ENCODE measurements at regions not wholly inside any gene's neighbourhood (a gene's known extent, or its start where the extent isn't known, plus 50 kb on each side); places are given as distances from the start of the nearest gene placed in this dataset.

DNA sequence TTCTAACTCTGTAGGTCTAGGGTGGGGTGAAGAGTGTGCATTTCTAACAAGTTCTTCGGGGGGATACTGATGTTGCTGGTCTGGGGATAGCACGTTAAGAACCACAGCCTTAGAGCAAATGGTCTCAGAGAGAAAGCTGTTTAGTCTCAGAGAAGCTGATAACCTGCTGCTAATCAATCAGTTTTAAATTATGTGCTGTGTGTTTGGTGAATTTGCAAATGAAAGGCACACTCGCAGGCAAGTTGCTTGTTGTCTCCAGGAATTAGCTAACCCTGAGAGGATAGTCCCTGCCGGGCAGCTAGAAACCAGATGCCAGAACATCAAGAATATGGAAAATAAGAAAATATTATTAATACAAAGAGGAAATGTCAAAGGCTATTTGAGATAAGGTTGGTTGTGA, 79.2 kb downstream of the DMRT2 start:
- Histone ChIP-seq H3K4me1 (no peaks in the 10 kb centered on the region), H3K36me3 (no peaks in the 10 kb centered on the region), H3K4me3 (no peak overlapping the region), H3K27me3 (no peaks in the 10 kb centered on the region), H3K9me3 (no peaks in the 10 kb centered on the region), H3K27ac (no peak overlapping the region)
- no peak for TF ChIP-seq POLR2A (IDR thresholded peaks at IDR 0.05)
- TF ChIP-seq, protein P1, sequence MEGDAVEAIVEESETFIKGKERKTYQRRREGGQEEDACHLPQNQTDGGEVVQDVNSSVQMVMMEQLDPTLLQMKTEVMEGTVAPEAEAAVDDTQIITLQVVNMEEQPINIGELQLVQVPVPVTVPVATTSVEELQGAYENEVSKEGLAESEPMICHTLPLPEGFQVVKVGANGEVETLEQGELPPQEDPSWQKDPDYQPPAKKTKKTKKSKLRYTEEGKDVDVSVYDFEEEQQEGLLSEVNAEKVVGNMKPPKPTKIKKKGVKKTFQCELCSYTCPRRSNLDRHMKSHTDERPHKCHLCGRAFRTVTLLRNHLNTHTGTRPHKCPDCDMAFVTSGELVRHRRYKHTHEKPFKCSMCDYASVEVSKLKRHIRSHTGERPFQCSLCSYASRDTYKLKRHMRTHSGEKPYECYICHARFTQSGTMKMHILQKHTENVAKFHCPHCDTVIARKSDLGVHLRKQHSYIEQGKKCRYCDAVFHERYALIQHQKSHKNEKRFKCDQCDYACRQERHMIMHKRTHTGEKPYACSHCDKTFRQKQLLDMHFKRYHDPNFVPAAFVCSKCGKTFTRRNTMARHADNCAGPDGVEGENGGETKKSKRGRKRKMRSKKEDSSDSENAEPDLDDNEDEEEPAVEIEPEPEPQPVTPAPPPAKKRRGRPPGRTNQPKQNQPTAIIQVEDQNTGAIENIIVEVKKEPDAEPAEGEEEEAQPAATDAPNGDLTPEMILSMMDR (IDR thresholded peaks at IDR 0.05 in 4 of 5, conservative IDR thresholded peaks at IDR 0.05 in 1 of 5): no peak
- ATAC-seq (no peak), DNase-seq (no peak)
- in situ Hi-C loops (cut with MboI; ENCODE audit: low sequenced_read_pairs in 4 of 4): no loop called here
- intact Hi-C loops (cut with DNase I; ENCODE audit: low total_unique reads): no loop called here

GRCh38 chr9:1140057-1140456, 89.9 kb downstream of the DMRT2 start:
- no peaks in the 10 kb centered on the region for H3K4me1 ChIP-seq
- TF ChIP-seq, protein P1 (IDR thresholded peaks at IDR 0.05 in 4 of 5, conservative IDR thresholded peaks at IDR 0.05 in 1 of 5): no peak
- no peak for TF ChIP-seq POLR2A (IDR thresholded peaks at IDR 0.05)
- no peak overlapping the region for H3K27ac ChIP-seq
- intact Hi-C loops (cut with DNase I; ENCODE audit: low total_unique reads): no loop called here
- DNase-seq (no peak), ATAC-seq (no peak)
- H3K27me3 ChIP-seq: no peaks in the 10 kb centered on the region
- H3K9me3 ChIP-seq: no peaks in the 10 kb centered on the region
- in situ Hi-C loops (cut with MboI; ENCODE audit: low sequenced_read_pairs in 4 of 4): no loop called here
- no peaks in the 10 kb centered on the region for H3K36me3 ChIP-seq
- no peak overlapping the region for H3K4me3 ChIP-seq

- Histone ChIP-seq H3K4me1 (no peaks in the 10 kb centered on the region), H3K9me3 (no peaks in the 10 kb centered on the region), H3K27ac (no peak overlapping the region), H3K36me3 (no peaks in the 10 kb centered on the region), H3K27me3 (no peaks in the 10 kb centered on the region), H3K4me3 (no peak overlapping the region)
- in situ Hi-C loops (cut with MboI; ENCODE audit: low sequenced_read_pairs in 4 of 4) (no loop called here), intact Hi-C loops (cut with DNase I; ENCODE audit: low total_unique reads) (no loop called here)
- ATAC-seq (no peak), DNase-seq (no peak)
- TF ChIP-seq, protein P1 (IDR thresholded peaks at IDR 0.05 in 4 of 5, conservative IDR thresholded peaks at IDR 0.05 in 1 of 5): no peak
- no peak for TF ChIP-seq POLR2A (IDR thresholded peaks at IDR 0.05)
Measured at GRCh38 chr9:1151691-1152090, 101.5 kb downstream of the DMRT2 start.

DNA sequence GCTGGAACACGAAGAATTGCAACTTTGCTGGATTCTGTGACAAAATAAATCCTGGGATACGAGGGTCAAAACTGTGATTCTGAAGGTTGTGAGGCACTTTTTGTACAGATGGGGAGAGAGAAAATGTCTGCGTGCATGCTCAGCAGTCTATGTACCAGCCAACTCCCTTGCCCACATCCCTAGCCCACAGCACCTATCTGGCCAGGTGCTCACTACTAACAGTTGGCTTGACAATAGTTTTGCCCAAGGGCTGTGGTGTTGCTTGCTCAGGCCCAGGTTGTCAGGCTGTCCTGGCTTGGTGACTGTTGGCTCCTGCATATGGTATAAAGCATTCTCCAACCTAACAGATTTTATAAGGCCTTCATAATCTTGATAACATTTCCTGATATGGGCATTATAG, 102.0 kb downstream of the DMRT2 start:
- H3K36me3 ChIP-seq: no peaks in the 10 kb centered on the region
- in situ Hi-C loops (cut with MboI; ENCODE audit: low sequenced_read_pairs in 4 of 4): no loop called here

GRCh38 chr9:1154739-1155138, 104.6 kb downstream of the DMRT2 start:
- in situ Hi-C loops (cut with MboI; ENCODE audit: low sequenced_read_pairs in 4 of 4) (no loop called here), intact Hi-C loops (cut with DNase I; ENCODE audit: low total_unique reads) (no loop called here)
- ATAC-seq: no peak
- H3K4me1 ChIP-seq: no peaks in the 10 kb centered on the region
- no peaks in the 10 kb centered on the region for H3K27me3 ChIP-seq
- no peak overlapping the region for H3K27ac ChIP-seq
- no peak for DNase-seq
- H3K4me3 ChIP-seq: no peak overlapping the region
- H3K36me3 ChIP-seq: no peaks in the 10 kb centered on the region
- no peaks in the 10 kb centered on the region for H3K9me3 ChIP-seq
- TF ChIP-seq, protein P1 (IDR thresholded peaks at IDR 0.05 in 4 of 5, conservative IDR thresholded peaks at IDR 0.05 in 1 of 5): no peak
- TF ChIP-seq POLR2A (IDR thresholded peaks at IDR 0.05): no peak

More for the DNA sequence above, 102.0 kb downstream of the DMRT2 start:
- no peaks in the 10 kb centered on the region for H3K4me1 ChIP-seq
- H3K4me3 ChIP-seq: no peak overlapping the region
- no peak for ATAC-seq
- intact Hi-C loops (cut with DNase I; ENCODE audit: low total_unique reads): no loop called here
- no peak for TF ChIP-seq POLR2A (IDR thresholded peaks at IDR 0.05)
- TF ChIP-seq, protein P1 (IDR thresholded peaks at IDR 0.05 in 4 of 5, conservative IDR thresholded peaks at IDR 0.05 in 1 of 5): no peak
- no peaks in the 10 kb centered on the region for H3K27me3 ChIP-seq
- H3K27ac ChIP-seq: no peak overlapping the region
- no peaks in the 10 kb centered on the region for H3K9me3 ChIP-seq
- DNase-seq: no peak
